ENCODE measurements at regions not wholly inside any gene's neighbourhood (a gene's known extent, or its start where the extent isn't known, plus 50 kb on each side); places are given as distances from the start of the nearest gene placed in this dataset.
"Not testable (repeated sequence)": the region's sequence is repeated elsewhere in the genome, so short reads cannot be mapped to it uniquely, and the experiment has no call there.

DNA sequence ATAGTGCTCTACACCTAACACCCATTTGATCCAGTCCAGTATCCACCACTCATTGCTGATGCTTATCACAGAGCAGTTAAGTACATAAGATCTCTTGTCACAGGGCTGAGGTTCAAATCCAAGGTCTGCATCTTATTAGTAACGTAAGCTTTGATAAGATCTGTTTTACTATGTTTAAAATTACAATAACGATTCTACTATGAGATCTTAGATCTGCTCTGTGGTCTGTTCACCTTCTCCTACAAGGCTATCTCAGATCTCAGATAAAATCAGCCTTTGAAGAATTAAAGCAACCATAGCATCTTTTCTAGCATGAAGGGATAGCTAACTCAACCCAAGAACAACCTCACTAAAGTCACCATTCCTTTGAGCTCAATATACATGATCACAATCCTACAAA lies 431.0 kb upstream of the RORB start:
- no peak overlapping the region for H3K27ac ChIP-seq
- no peaks in the 10 kb centered on the region for H3K27me3 ChIP-seq (replicated peaks)
- H3K36me3 ChIP-seq (replicated peaks): no peaks in the 10 kb centered on the region
- TF ChIP-seq, protein P1, sequence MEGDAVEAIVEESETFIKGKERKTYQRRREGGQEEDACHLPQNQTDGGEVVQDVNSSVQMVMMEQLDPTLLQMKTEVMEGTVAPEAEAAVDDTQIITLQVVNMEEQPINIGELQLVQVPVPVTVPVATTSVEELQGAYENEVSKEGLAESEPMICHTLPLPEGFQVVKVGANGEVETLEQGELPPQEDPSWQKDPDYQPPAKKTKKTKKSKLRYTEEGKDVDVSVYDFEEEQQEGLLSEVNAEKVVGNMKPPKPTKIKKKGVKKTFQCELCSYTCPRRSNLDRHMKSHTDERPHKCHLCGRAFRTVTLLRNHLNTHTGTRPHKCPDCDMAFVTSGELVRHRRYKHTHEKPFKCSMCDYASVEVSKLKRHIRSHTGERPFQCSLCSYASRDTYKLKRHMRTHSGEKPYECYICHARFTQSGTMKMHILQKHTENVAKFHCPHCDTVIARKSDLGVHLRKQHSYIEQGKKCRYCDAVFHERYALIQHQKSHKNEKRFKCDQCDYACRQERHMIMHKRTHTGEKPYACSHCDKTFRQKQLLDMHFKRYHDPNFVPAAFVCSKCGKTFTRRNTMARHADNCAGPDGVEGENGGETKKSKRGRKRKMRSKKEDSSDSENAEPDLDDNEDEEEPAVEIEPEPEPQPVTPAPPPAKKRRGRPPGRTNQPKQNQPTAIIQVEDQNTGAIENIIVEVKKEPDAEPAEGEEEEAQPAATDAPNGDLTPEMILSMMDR (IDR thresholded peaks at IDR 0.05; ENCODE audit: low read depth, low read length, missing control alignments): no peak
- no peak overlapping the region for H3K4me3 ChIP-seq (ENCODE audit: low read depth, low read length)
- no peak for DNase-seq
- in situ Hi-C loops (cut with HindIII; ENCODE audit: low pct_ligation_motif_present, low sequenced_read_pairs): no loop called here

- in situ Hi-C loops (cut with HindIII; ENCODE audit: low pct_ligation_motif_present, low sequenced_read_pairs): no loop called here
- H3K27ac ChIP-seq: no peak overlapping the region
- H3K4me3 ChIP-seq (ENCODE audit: low read depth, low read length): no peak overlapping the region
- TF ChIP-seq, protein P1 (IDR thresholded peaks at IDR 0.05; ENCODE audit: low read depth, low read length, missing control alignments): no peak
- DNase-seq: no peak
- H3K27me3 ChIP-seq (replicated peaks): no peaks in the 10 kb centered on the region
- H3K36me3 ChIP-seq (replicated peaks): no peaks in the 10 kb centered on the region
These were observed 430.5 kb upstream of the RORB start for GRCh38 chr9:74066605-74067004.

- TF ChIP-seq, protein P1 (IDR thresholded peaks at IDR 0.05; ENCODE audit: low read depth, low read length, missing control alignments): no peak
- Histone ChIP-seq H3K4me3 (ENCODE audit: low read depth, low read length) (no peak overlapping the region), H3K27me3 (replicated peaks) (no peaks in the 10 kb centered on the region), H3K27ac (no peak overlapping the region), H3K36me3 (replicated peaks) (no peaks in the 10 kb centered on the region)
- in situ Hi-C loops (cut with HindIII; ENCODE audit: low pct_ligation_motif_present, low sequenced_read_pairs): no loop called here
- DNase-seq: no peak
These were observed 425.6 kb upstream of the RORB start for GRCh38 chr9:74071502-74071901.

DNA sequence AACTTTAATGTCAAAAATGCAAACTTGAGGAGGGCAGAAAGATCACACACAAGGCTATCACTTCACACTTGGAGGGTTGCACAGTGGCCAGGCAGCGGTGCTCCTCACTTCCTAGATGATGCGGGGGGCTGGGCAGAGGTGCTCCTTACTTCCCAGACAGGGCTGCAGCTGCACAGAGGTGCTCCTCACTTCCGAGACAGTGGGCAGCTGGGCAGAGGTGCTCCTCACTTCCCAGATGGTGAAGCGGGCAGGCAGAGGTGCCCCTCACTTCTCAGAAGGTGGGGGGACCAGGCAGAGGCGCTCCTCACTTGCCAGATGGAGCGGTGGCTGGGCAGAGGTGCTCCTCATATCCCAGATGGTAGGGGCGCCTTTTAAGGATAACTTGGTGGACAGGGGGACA lies 423.2 kb upstream of the RORB start:
- DNase-seq: no peak
- Histone ChIP-seq H3K27ac (no peak overlapping the region), H3K4me3 (ENCODE audit: low read depth, low read length) (no peak overlapping the region), H3K27me3 (replicated peaks) (no peaks in the 10 kb centered on the region), H3K36me3 (replicated peaks) (no peaks in the 10 kb centered on the region)
- TF ChIP-seq, protein P1 (IDR thresholded peaks at IDR 0.05; ENCODE audit: low read depth, low read length, missing control alignments): no peak
- in situ Hi-C loops (cut with HindIII; ENCODE audit: low pct_ligation_motif_present, low sequenced_read_pairs): no loop called here

DNA sequence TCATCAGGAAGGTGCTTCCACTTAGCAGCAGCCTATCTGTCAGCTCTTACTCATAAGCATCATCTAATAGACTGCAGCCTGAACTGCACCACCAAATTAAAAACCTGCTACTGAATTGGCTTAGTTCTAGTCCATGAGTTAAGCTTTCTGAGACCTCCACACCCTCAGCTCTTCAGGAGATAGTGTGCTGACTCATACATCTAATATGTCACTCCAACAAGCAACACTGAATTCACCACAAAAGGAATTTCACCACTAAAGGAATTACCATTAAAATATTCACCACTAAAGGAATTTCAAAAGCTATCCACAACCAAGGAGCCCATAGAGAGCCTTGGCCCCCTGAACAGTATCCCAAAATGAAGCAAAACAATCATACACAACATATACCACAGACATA lies 418.5 kb upstream of the RORB start:
- in situ Hi-C loops (cut with HindIII; ENCODE audit: low pct_ligation_motif_present, low sequenced_read_pairs): no loop called here
- DNase-seq: no peak
- Histone ChIP-seq H3K27me3 (replicated peaks) (no peaks in the 10 kb centered on the region), H3K27ac (no peak overlapping the region), H3K4me3 (ENCODE audit: low read depth, low read length) (no peak overlapping the region), H3K36me3 (replicated peaks) (no peaks in the 10 kb centered on the region)
- TF ChIP-seq, protein P1 (IDR thresholded peaks at IDR 0.05; ENCODE audit: low read depth, low read length, missing control alignments): no peak

DNA sequence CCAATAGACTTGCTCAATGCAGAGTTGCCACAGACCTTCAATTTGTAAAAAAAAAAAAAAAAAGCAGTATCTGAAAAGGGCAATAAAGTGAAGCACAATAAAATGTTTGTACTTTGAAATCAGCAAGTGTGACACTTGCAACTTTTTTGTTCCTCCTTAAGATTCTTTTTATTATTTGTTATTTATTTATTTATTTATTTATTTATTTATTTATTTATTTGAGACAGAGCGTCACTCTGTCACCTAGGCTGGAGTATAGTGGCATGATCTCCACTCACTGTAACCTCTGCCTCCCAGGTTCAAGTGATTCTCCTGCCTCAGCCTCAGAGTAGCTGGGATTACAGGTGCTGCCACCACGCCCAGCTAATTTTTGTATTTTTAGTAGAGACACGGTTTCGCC lies 416.5 kb upstream of the RORB start:
- H3K4me3 ChIP-seq (ENCODE audit: low read depth, low read length); H3K36me3 ChIP-seq (replicated peaks); H3K27ac ChIP-seq; DNase-seq; in situ Hi-C loops (cut with HindIII; ENCODE audit: low pct_ligation_motif_present, low sequenced_read_pairs); H3K27me3 ChIP-seq (replicated peaks): not testable (repeated sequence)

Measured in brain microvascular endothelial cell (primary cell).